Endothelial cell of umbilical vein (primary cell): ENCODE measurements at regions not wholly inside any gene's neighbourhood (a gene's known extent, or its start where the extent isn't known, plus 50 kb on each side); places are given as distances from the start of the nearest gene placed in this dataset.

ENCODE experiments used
- CTCF ChIP-seq, 2 donors: IDR thresholded peaks; 1 replicate in 1 of 2; 2 replicates in 1 of 2; pipeline ENCODE4 v1.5.1; 2011; ENCODE audit warnings: low read length in 2 of 2, mild to moderate bottlenecking in 2 of 2, moderate library complexity in 2 of 2, control low read depth in 1 of 2, inconsistent platforms in 1 of 2, low read depth in 1 of 2; ENCODE audit not compliant: insufficient read depth in 1 of 2; ENCODE audit errors: extremely low read depth in 1 of 2
- EZH2 ChIP-seq: IDR thresholded peaks from 2 replicates; pipeline ENCODE4 v1.6.1; 2012; ENCODE audit warnings: borderline replicate concordance, low read depth, mild to moderate bottlenecking, moderate library complexity, low read length, inconsistent platforms; ENCODE audit not compliant: severe bottlenecking
- FOS ChIP-seq: IDR thresholded peaks from 2 replicates; pipeline ENCODE4 v1.6.1; 2011; ENCODE audit warnings: mild to moderate bottlenecking, low read length, moderate library complexity, borderline replicate concordance; ENCODE audit not compliant: insufficient read depth
- GATA2 ChIP-seq: IDR thresholded peaks from 2 replicates; pipeline ENCODE4 v1.7.0; 2011; ENCODE audit warnings: low read depth, mild to moderate bottlenecking, moderate library complexity, mixed read lengths, low read length; ENCODE audit not compliant: insufficient read length, insufficient read depth
- JUN ChIP-seq: IDR thresholded peaks from 2 replicates; pipeline ENCODE4 v1.6.1; 2011; ENCODE audit warnings: borderline replicate concordance, low read depth; ENCODE audit not compliant: insufficient read length, insufficient read depth
- MAX ChIP-seq: IDR thresholded peaks from 2 replicates; pipeline ENCODE4 v1.6.1; 2011; ENCODE audit not compliant: insufficient read depth, insufficient read length
- MYC ChIP-seq: IDR thresholded peaks from one replicate; pipeline ENCODE4 v1.6.1; 2011; ENCODE audit warnings: mild to moderate bottlenecking, low read depth, low read length
- POLR2A ChIP-seq: IDR thresholded peaks from 2 replicates; pipeline ENCODE4 v1.6.1; 2012; ENCODE audit warnings: low read depth, mild to moderate bottlenecking, control low read depth, low read length
- POLR2AphosphoS5 ChIP-seq: IDR thresholded peaks from 2 replicates; pipeline ENCODE4 v1.6.1; 2012; ENCODE audit warnings: low read depth, mild to moderate bottlenecking, control low read depth, low read length, moderate library complexity; ENCODE audit not compliant: insufficient read depth

- TF ChIP-seq CTCF (IDR thresholded peaks at IDR 0.05; ENCODE audit: extremely low read depth in 1 of 2, insufficient read depth in 1 of 2, low read depth in 1 of 2, low read length in 2 of 2), result no peak
- TF ChIP-seq POLR2AphosphoS5, result no peak
- TF ChIP-seq POLR2A, result no peak
- TF ChIP-seq EZH2, result no peak
- TF ChIP-seq FOS, result no peak
- TF ChIP-seq MAX, result no peak
- no peak for TF ChIP-seq MYC
- TF ChIP-seq JUN, result no peak
- TF ChIP-seq GATA2, result no peak
These were observed 568.3 kb upstream of the ZFHX3 start for GRCh38 chr16:73616166-73616753.
